Neural progenitor cell (in vitro differentiated cells): ENCODE measurements at regions not wholly inside any gene's neighbourhood (a gene's known extent, or its start where the extent isn't known, plus 50 kb on each side); places are given as distances from the start of the nearest gene placed in this dataset.

ENCODE experiments used
- DNase-seq: peaks from one replicate; pipeline ENCODE4 v3.0.0-alpha.2; 2016; ENCODE audit warnings: low spot score
- H2AFZ ChIP-seq: fragments of 200-600 bp; sonication (generic); replicated peaks from 2 replicates; pipeline ENCODE4 v1.6.1; 2016; ENCODE audit warnings: antibody characterized with exemption
- H3F3A ChIP-seq: fragments of 200-600 bp; sonication (generic); 2 replicates; pipeline ENCODE4 v1.6.1; 2016; ENCODE audit warnings: antibody characterized with exemption, low read depth
- H3K27ac ChIP-seq: fragments of 200-600 bp; sonication (generic); 2 replicates; pipeline ENCODE4 v1.5.1; 2016; ENCODE audit warnings: mild to moderate bottlenecking
- H3K27me3 ChIP-seq: fragments of 200-600 bp; sonication (generic); 2 replicates; pipeline ENCODE4 v1.6.1; 2016; ENCODE audit warnings: mild to moderate bottlenecking, moderate library complexity
- H3K36me3 ChIP-seq: fragments of 200-600 bp; sonication (generic); 2 replicates; pipeline ENCODE4 v1.5.1; 2016
- H3K4me1 ChIP-seq: fragments of 200-600 bp; sonication (generic); 2 replicates; pipeline ENCODE4 v1.6.1; 2016; ENCODE audit warnings: mixed run types
- H3K4me2 ChIP-seq: fragments of 200-600 bp; sonication (generic); 2 replicates; pipeline ENCODE4 v1.6.1; 2016
- H3K4me3 ChIP-seq: fragments of 200-600 bp; sonication (generic); 2 replicates; pipeline ENCODE4 v1.5.1; 2016
- H3K79me2 ChIP-seq: fragments of 200-600 bp; sonication (generic); 2 replicates; pipeline ENCODE4 v1.6.1; 2016; ENCODE audit warnings: low read depth
- H3K9ac ChIP-seq: fragments of 200-600 bp; sonication (generic); 2 replicates; pipeline ENCODE4 v1.6.1; 2016
- H3K9me3 ChIP-seq: fragments of 200-600 bp; sonication (generic); 2 replicates; pipeline ENCODE4 v1.5.1; 2016; ENCODE audit warnings: low read depth
- H4K20me1 ChIP-seq: fragments of 200-600 bp; sonication (generic); 2 replicates; pipeline ENCODE4 v1.6.1; 2016; ENCODE audit warnings: low read depth
- H3K27ac Mint-ChIP-seq: 3 replicates; pipeline ENCODE4 v1.8.0; 2021; ENCODE audit warnings: mixed read lengths
- H3K27me3 Mint-ChIP-seq: 2 replicates; pipeline ENCODE4 v1.8.0; 2022; ENCODE audit warnings: low read depth, mild to moderate bottlenecking, inconsistent platforms, moderate library complexity, mixed read lengths; ENCODE audit not compliant: insufficient read depth
- H3K36me3 Mint-ChIP-seq: 3 replicates; pipeline ENCODE4 v1.8.0; 2021; ENCODE audit warnings: mixed read lengths
- H3K4me1 Mint-ChIP-seq: 3 replicates; pipeline ENCODE4 v1.8.0; 2021; ENCODE audit warnings: mixed read lengths
- H3K4me3 Mint-ChIP-seq: 3 replicates; pipeline ENCODE4 v1.8.0; 2021; ENCODE audit warnings: mild to moderate bottlenecking, moderate library complexity, mixed read lengths
- H3K9me3 Mint-ChIP-seq: 3 replicates; pipeline ENCODE4 v1.8.0; 2020; ENCODE audit warnings: mixed read lengths
- CTCF ChIP-seq: fragments of 200-600 bp; sonication (generic); IDR thresholded peaks from 2 replicates; pipeline ENCODE4 v1.5.1; 2017; ENCODE audit warnings: antibody characterized with exemption, mild to moderate bottlenecking
- EZH2 ChIP-seq: fragments of 200-600 bp; sonication (generic); IDR thresholded peaks from 2 replicates; pipeline ENCODE4 v1.6.1; 2017; ENCODE audit warnings: antibody characterized with exemption, mild to moderate bottlenecking, moderate library complexity
- EZH2phosphoT487 ChIP-seq: fragments of 200-600 bp; sonication (generic); IDR thresholded peaks from 2 replicates; pipeline ENCODE4 v1.6.1; 2017; ENCODE audit warnings: antibody characterized with exemption

DNA sequence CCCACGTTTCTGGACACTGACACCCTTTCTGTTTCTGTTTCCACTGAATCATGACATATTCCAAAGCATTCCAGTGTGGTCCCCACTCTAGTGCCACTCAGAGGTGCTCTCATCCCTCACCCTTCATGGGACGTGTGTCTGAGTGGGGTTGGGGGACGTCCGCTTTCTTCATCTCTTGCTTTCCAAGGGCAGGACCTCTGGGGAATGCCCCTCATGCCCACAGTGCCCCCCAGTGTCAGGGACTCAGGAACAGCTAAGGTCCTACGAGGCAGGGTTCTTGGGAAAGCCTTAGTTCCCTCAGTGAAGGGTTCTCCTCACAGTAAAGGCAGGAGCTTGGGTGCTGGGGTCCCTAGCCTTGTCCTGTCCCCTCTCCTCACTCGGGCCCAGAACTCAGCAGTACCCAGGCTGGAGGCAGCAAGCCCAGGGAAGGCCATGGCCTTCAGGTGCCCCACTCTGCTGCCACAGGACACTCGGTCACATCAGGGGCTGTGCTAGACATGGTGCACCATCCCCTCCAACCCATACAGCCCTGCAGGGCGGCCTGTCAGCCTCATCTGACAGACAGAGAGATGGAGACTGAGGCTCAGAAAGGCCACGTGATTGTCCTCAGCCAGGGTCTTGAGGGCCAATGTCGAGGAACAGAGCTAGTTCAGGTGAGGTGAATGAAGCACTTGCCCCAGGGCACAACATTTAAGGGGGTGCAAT, 261.0 kb downstream of the TLE3 start:
- H3K36me3 Mint-ChIP-seq, result no peaks in the 10 kb centered on the region
- Histone ChIP-seq H3K9me3 (no peaks in the 10 kb centered on the region), H3K79me2 (no peaks in the 10 kb centered on the region), H3K4me2 (no peak overlapping the region), H3K4me3 (no peak overlapping the region), H3K36me3 (no peaks in the 10 kb centered on the region), H3K27ac (no peak overlapping the region), H3K9ac (no peak overlapping the region), H3F3A (no peaks in the 10 kb centered on the region), H4K20me1 (no peaks in the 10 kb centered on the region), H2AFZ (no peak overlapping the region), H3K27me3 (no peaks in the 10 kb centered on the region), H3K4me1 (peaks cover 15% of the 10 kb centered on the region)
- H3K4me1 Mint-ChIP-seq, result peaks cover 38% of the 10 kb centered on the region
- H3K27ac Mint-ChIP-seq, result no peak overlapping the region
- TF ChIP-seq EZH2 (no peak), CTCF (no peak), EZH2phosphoT487 (no peak)
- no peak for DNase-seq
- peaks cover 4% of the 10 kb centered on the region for H3K9me3 Mint-ChIP-seq
- H3K27me3 Mint-ChIP-seq, result peaks cover 35% of the 10 kb centered on the region
- H3K4me3 Mint-ChIP-seq, result no peak overlapping the region

DNA sequence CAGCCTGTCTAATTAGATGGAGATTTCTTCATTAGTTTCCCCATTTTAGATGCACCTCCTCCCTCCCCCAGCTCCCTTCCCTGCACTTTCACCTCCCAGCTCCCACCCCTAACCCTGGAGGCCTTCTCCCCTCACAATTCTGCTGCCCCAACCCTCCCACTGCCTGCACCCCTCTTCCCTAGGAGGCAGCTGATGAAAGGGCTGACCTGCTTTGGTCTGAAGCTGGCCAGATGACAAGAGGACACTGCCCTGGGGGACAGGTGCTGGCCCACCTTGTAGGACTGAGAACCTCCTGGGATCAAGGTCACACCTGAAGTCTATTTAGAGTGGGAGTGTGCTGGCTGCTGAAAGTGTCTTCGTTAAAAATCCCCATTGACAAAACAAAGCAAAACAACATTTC, 259.4 kb downstream of the TLE3 start:
- H3K27ac Mint-ChIP-seq, result no peak overlapping the region
- H3K4me3 ChIP-seq, result no peak overlapping the region
- H3K79me2 ChIP-seq, result no peaks in the 10 kb centered on the region
- H3K4me2 ChIP-seq, result no peak overlapping the region
- DNase-seq, result no peak
- H3K36me3 Mint-ChIP-seq, result no peaks in the 10 kb centered on the region
- H3K9me3 Mint-ChIP-seq, result peaks cover 5% of the 10 kb centered on the region
- H3K27me3 ChIP-seq, result no peaks in the 10 kb centered on the region
- H3K27me3 Mint-ChIP-seq, result peaks cover 32% of the 10 kb centered on the region
- H3K36me3 ChIP-seq, result no peaks in the 10 kb centered on the region
- H3F3A ChIP-seq, result no peaks in the 10 kb centered on the region
- H3K4me1 Mint-ChIP-seq, result peaks cover 39% of the 10 kb centered on the region
- H3K4me3 Mint-ChIP-seq, result no peak overlapping the region
- H3K4me1 ChIP-seq, result peaks cover 15% of the 10 kb centered on the region
- no peak overlapping the region for H3K9ac ChIP-seq
- TF ChIP-seq CTCF (no peak), EZH2 (no peak), EZH2phosphoT487 (no peak)
- H3K27ac ChIP-seq, result no peak overlapping the region
- H2AFZ ChIP-seq, result no peak overlapping the region
- H4K20me1 ChIP-seq, result no peaks in the 10 kb centered on the region
- H3K9me3 ChIP-seq, result no peaks in the 10 kb centered on the region

GRCh38 chr15:69838994-69839393, 258.7 kb downstream of the TLE3 start:
- no peak overlapping the region for H3K9ac ChIP-seq
- H3K36me3 Mint-ChIP-seq, result no peaks in the 10 kb centered on the region
- peaks cover 44% of the 10 kb centered on the region for H3K4me1 Mint-ChIP-seq
- H3K27ac ChIP-seq, result no peak overlapping the region
- no peak overlapping the region for H3K4me3 ChIP-seq
- H2AFZ ChIP-seq, result no peak overlapping the region
- no peak overlapping the region for H3K4me3 Mint-ChIP-seq
- no peaks in the 10 kb centered on the region for H3K9me3 ChIP-seq
- H3K79me2 ChIP-seq, result no peaks in the 10 kb centered on the region
- DNase-seq, result no peak
- H3K36me3 ChIP-seq, result no peaks in the 10 kb centered on the region
- H3K27ac Mint-ChIP-seq, result no peak overlapping the region
- TF ChIP-seq CTCF (no peak), EZH2 (no peak), EZH2phosphoT487 (no peak)
- no peaks in the 10 kb centered on the region for H3F3A ChIP-seq
- peaks cover 30% of the 10 kb centered on the region for H3K27me3 Mint-ChIP-seq
- H3K9me3 Mint-ChIP-seq, result peaks cover 5% of the 10 kb centered on the region
- no peaks in the 10 kb centered on the region for H3K27me3 ChIP-seq
- H3K4me1 ChIP-seq, result peaks cover 15% of the 10 kb centered on the region
- H4K20me1 ChIP-seq, result no peaks in the 10 kb centered on the region
- no peak overlapping the region for H3K4me2 ChIP-seq
